HuH-7.5 (cell line): ENCODE measurements at regions not wholly inside any gene's neighbourhood (a gene's known extent, or its start where the extent isn't known, plus 50 kb on each side); places are given as distances from the start of the nearest gene placed in this dataset.
"Not testable (repeated sequence)": the region's sequence is repeated elsewhere in the genome, so short reads cannot be mapped to it uniquely, and the experiment has no call there.

ENCODE experiments used
- DNase-seq: peaks from one replicate; pipeline ENCODE4 v3.0.0; 2011; ENCODE audit warnings: low spot score

GRCh38 chr3:88408935-88409334 lies 259.2 kb downstream of the C3orf38 start:
- no peak for DNase-seq

- no peak for DNase-seq
Measured at GRCh38 chr3:88410259-88410658, 260.5 kb downstream of the C3orf38 start.

- DNase-seq: no peak
Measured at GRCh38 chr3:88412346-88412745, 262.6 kb downstream of the C3orf38 start.

GRCh38 chr3:88416436-88416835 lies 266.7 kb downstream of the C3orf38 start:
- DNase-seq: no peak

- no peak for DNase-seq
Measured at GRCh38 chr3:88418219-88418618, 268.5 kb downstream of the C3orf38 start.

- DNase-seq: no peak
Measured at GRCh38 chr3:88433568-88433967, 283.8 kb downstream of the C3orf38 start.

GRCh38 chr3:88434001-88434400 lies 284.2 kb downstream of the C3orf38 start:
- DNase-seq: no peak

GRCh38 chr3:88440701-88441100 lies 290.9 kb downstream of the C3orf38 start:
- no peak for DNase-seq

- no peak for DNase-seq
Measured at GRCh38 chr3:88443066-88443465, 293.3 kb downstream of the C3orf38 start.

- DNase-seq: no peak
Measured at GRCh38 chr3:88444251-88444650, 294.5 kb downstream of the C3orf38 start.

GRCh38 chr3:88452228-88452627 lies 302.5 kb downstream of the C3orf38 start:
- no peak for DNase-seq

GRCh38 chr3:88460369-88460768 lies 310.6 kb downstream of the C3orf38 start:
- no peak for DNase-seq

- no peak for DNase-seq
Measured at GRCh38 chr3:88462230-88462629, 312.5 kb downstream of the C3orf38 start.

- DNase-seq: no peak
Measured at GRCh38 chr3:88467191-88467590, 317.4 kb downstream of the C3orf38 start.

- DNase-seq: no peak
Measured at GRCh38 chr3:88469216-88469615, 319.5 kb downstream of the C3orf38 start.

GRCh38 chr3:88478460-88478859 lies 328.7 kb downstream of the C3orf38 start:
- no peak for DNase-seq

GRCh38 chr3:88480822-88481221 lies 331.1 kb downstream of the C3orf38 start:
- DNase-seq: no peak

- no peak for DNase-seq
Measured at GRCh38 chr3:88485001-88485400, 335.2 kb downstream of the C3orf38 start.

GRCh38 chr3:88508818-88509217 lies 359.1 kb downstream of the C3orf38 start:
- DNase-seq: not testable (repeated sequence)

GRCh38 chr3:88509582-88509981 lies 359.8 kb downstream of the C3orf38 start:
- DNase-seq: no peak

- no peak for DNase-seq
Measured at GRCh38 chr3:88528494-88528893, 378.7 kb downstream of the C3orf38 start.

GRCh38 chr3:88534534-88534933 lies 384.8 kb downstream of the C3orf38 start:
- no peak for DNase-seq

- no peak for DNase-seq
Measured at GRCh38 chr3:88535563-88535962, 385.8 kb downstream of the C3orf38 start.

- DNase-seq: no peak
Measured at GRCh38 chr3:88542916-88543315, 393.2 kb downstream of the C3orf38 start.

- DNase-seq: no peak
Measured at GRCh38 chr3:88572450-88572849, 422.7 kb downstream of the C3orf38 start.
